GM10266 (cell line): ENCODE measurements at regions not wholly inside any gene's neighbourhood (a gene's known extent, or its start where the extent isn't known, plus 50 kb on each side); places are given as distances from the start of the nearest gene placed in this dataset.

Source experiments
- DNase-seq: peaks from one replicate; pipeline ENCODE4 v3.0.0; 2012; ENCODE audit errors: extremely low spot score
- TF ChIP-seq, protein P1 (sequence below): IDR thresholded peaks from 2 replicates; pipeline ENCODE4 v1.5.1; 2012; ENCODE audit warnings: mild to moderate bottlenecking, low read depth; ENCODE audit not compliant: control insufficient read depth, insufficient read depth; ENCODE audit errors: missing control alignments

DNA sequence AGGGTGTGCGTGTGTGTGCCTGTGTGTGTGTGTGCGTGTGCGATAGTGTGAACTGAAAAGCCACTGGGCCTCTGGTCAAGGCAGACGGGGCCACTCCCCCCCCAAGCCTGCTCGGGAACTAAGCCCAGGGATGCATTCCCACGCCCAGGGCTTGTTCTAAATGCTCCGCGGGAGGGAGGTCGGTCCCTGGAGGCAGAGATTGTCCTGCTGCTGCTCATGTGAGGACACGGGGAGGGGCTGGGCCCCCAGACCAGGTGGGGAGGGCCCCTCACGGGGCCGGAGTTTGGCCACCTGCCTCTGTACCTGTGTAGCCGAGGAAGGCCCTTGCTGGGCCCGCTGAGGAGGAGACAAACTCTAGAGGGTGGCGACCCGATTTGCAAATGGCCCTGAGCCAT is 93.9 kb downstream of the PDGFA start:
- TF ChIP-seq, protein P1, sequence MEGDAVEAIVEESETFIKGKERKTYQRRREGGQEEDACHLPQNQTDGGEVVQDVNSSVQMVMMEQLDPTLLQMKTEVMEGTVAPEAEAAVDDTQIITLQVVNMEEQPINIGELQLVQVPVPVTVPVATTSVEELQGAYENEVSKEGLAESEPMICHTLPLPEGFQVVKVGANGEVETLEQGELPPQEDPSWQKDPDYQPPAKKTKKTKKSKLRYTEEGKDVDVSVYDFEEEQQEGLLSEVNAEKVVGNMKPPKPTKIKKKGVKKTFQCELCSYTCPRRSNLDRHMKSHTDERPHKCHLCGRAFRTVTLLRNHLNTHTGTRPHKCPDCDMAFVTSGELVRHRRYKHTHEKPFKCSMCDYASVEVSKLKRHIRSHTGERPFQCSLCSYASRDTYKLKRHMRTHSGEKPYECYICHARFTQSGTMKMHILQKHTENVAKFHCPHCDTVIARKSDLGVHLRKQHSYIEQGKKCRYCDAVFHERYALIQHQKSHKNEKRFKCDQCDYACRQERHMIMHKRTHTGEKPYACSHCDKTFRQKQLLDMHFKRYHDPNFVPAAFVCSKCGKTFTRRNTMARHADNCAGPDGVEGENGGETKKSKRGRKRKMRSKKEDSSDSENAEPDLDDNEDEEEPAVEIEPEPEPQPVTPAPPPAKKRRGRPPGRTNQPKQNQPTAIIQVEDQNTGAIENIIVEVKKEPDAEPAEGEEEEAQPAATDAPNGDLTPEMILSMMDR: no peak
- no peak for DNase-seq

DNA sequence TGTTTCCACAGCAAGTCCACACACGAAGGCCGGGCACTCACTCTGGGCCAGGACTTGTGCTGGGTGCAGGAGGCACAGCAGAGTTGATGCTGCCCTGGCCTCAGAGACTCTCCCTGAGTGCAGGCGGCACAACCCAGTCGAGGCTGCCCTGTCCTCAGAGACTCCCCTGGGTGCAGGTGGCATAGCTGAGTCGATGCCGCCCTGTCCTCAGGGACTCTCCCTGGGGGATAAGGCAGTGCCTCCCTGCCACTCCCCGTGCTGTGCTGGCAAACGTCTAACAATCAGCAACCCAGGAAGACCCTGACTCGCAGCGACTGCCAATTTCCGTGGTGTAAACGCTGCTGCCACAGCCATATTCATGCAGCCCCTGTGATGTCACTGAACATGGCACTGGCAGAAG is 93.1 kb downstream of the PDGFA start:
- TF ChIP-seq, protein P1: no peak
- no peak for DNase-seq

DNA sequence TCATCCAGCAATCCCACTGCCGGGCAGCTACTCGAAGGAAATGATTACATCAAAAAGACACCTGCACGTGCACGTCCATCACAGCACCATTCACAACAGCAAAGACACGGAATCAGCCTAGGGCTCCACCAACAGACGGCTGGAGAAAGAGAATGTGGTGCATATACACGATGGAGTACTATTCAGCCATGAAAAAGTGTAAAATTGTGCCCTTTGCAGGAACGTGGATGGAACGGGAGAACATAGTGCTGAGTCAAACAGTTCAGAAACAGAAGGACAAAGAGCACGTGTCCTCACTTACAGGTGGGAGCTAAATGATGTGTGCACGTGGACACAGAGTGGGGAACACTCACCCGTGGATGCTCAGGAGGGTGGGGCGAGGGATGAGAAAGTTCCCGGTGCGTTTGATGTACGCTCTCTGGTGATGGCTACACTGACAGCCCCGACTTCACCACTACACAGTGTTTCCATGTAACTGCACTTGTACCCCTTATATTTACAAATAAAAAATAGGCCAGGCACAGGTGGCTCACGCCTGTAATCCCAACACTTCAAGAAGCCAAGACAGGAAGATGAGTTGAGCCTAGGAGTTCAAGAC is 92.0 kb downstream of the PDGFA start:
- TF ChIP-seq, protein P1: no peak
- DNase-seq: no peak

DNA sequence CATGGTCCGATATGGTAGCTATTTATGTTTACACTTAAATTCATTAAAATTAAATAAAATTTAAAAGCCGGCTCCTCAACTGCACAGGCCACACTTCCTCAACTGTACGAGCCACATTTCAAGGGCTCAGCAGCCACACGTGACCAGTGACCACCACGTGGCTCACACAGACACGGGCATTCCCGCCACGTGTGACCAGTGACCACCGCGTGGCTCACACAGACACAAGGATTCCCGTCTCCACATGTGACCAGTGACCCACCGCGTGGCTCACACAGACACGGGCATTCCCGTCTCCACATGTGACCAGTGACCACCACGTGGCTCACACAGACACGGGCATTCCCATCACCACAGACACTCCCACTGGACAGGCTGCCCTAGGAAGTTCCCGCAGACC is 91.3 kb downstream of the PDGFA start:
- no peak for DNase-seq
- TF ChIP-seq, protein P1: no peak

DNA sequence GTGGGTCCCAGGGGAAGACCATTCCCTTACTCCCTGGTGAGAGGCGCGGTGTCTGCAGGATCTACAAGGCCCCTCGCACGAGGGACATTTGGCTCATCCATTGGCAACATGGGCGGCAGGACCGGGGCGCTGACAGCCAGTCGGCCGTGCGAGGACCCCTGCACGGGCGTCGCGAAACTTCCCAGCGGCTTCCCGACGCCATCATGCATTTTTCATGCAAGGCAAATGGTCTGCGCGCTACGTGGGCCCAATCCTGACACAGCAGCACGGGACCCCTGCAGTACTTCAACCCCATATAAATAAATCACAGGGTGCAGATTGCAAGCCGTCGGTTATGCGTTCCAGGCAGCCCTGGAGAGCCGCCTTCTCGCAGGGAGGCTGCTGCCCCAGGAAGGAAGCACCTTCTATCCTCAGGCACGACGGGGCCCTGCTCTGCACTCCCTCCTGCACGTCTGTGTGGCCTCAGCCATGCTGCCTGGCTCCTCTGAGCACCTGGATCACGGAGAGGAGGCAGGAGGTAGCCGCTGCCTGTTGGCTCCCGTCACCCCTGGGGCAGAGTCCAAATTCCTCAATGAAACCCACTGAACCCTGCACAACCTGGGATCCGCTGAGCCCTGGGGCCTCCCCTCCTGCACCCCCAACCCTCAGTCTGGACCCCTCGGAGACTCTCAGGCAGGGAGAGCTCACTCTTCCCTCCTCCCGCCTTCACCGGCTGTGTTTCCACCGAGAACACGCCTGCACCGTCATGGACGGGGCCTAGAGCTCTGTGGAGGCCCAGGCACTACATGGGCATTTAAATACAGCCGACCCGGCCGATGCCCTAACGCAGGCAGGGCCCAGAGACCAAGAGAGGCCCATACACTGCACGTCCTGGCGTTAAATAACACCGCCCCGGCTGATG is 90.5 kb downstream of the PDGFA start:
- TF ChIP-seq, protein P1: no peak
- DNase-seq: no peak

DNA sequence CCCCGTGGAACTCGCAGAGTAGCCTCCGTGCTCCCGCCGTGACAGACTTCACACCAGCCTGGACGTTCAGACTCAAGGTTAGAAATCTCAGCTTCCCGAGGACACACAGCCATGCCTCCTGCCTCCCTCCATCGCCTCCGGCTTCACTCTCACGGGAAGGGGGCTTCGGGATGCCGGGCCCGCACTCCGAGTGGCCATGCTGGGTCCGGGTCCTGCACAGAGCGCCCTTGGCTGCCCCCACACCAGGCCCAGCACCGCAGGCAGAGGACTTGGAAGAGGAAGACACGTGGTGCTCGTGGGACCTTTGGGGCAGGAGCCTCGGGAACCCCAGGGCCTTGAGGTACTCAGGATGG is 89.8 kb downstream of the PDGFA start:
- no peak for DNase-seq
- TF ChIP-seq, protein P1: no peak

DNA sequence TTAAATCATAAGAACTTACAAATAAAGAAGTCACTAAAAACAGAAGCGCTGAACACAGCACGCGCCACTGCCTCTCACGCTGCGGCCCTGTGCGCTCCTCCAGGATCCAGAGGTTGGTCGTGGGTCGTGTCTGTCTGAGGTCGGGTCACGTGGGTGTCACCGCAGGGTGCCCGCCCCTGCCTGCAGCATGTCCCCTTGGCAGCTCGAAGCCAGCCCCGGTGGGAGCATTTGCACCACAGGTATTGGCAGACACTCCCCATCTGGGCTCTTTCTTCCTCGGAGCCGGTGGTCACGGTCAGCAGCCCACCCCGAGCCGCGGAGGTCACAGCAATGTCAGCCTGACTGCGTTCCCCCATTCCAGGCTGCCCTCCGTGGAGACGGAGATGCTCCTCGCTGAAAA is 88.6 kb downstream of the PDGFA start:
- no peak for DNase-seq
- TF ChIP-seq, protein P1: no peak
